ENCODE measurements at regions not wholly inside any gene's neighbourhood (a gene's known extent, or its start where the extent isn't known, plus 50 kb on each side); places are given as distances from the start of the nearest gene placed in this dataset.

DNA sequence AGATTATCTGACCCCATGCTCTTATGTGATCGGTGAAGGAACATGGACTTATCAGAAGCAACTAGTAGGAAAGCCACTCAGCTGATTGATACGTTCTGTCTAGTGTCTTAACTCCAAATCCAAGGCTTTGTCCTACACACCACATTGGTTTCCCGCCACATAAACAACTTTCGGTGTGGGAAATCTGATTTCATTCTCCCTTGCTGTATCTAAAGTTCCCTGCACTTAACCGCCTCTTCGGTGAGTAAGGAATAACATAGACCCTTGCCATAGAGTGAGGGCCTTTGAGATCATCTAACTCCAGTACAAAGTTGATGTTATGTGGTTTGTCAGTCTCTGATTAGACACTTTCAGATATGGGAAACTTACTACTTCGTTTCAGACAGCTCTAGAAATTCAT lies 538.2 kb upstream of the TNP1 start:
- no peak for FAIRE-seq
- TF ChIP-seq, protein P1, sequence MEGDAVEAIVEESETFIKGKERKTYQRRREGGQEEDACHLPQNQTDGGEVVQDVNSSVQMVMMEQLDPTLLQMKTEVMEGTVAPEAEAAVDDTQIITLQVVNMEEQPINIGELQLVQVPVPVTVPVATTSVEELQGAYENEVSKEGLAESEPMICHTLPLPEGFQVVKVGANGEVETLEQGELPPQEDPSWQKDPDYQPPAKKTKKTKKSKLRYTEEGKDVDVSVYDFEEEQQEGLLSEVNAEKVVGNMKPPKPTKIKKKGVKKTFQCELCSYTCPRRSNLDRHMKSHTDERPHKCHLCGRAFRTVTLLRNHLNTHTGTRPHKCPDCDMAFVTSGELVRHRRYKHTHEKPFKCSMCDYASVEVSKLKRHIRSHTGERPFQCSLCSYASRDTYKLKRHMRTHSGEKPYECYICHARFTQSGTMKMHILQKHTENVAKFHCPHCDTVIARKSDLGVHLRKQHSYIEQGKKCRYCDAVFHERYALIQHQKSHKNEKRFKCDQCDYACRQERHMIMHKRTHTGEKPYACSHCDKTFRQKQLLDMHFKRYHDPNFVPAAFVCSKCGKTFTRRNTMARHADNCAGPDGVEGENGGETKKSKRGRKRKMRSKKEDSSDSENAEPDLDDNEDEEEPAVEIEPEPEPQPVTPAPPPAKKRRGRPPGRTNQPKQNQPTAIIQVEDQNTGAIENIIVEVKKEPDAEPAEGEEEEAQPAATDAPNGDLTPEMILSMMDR (IDR thresholded peaks at IDR 0.05; ENCODE audit: insufficient read depth, missing control alignments): no peak

DNA sequence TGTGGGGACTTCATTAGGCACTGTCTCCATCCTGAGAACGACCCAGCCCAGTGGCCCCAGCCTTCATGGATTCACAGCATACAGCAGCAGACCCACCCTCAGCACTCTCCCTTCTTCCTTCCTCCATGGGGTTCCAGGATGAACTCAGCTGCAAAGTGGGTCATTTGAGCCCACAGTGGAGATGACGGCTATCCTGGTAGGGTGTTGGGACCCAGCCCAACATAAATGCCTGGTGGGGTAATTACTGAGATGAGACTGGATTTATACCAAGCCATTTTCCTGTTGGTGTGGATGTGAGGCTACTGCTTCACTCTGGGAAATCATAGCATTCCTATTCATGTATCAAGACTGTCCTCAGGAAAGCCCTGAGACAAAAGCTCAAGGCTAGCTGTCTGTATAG lies 536.7 kb upstream of the TNP1 start:
- DNase-seq (ENCODE audit: insufficient read length, low spot score): no peak
- no peak for FAIRE-seq
- TF ChIP-seq, protein P1 (IDR thresholded peaks at IDR 0.05; ENCODE audit: insufficient read depth, missing control alignments): no peak

More for the DNA sequence above, 538.2 kb upstream of the TNP1 start:
- no peak for DNase-seq (ENCODE audit: insufficient read length, low spot score)

DNA sequence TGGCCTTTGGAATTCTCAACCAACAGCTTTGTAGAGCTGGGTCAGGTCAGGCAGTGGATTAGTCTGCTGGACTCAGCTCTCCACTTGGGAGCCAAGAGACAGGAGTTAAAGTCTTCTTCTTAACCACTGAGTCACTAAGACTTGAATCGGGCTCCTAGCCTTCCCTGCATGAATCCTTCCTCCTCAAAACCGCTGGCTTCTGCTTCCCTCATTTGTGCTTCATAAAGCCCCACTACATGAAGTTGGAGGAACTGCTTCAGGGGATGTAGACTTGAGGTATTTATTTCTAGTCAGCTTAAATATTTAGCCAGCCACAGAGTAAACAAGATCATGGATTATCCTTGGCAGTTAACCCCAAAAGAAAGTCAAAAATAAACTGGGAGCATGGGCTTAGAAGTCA lies 536.3 kb upstream of the TNP1 start:
- DNase-seq (ENCODE audit: insufficient read length, low spot score) (no peak), FAIRE-seq (no peak)
- TF ChIP-seq, protein P1 (IDR thresholded peaks at IDR 0.05; ENCODE audit: insufficient read depth, missing control alignments): no peak

DNA sequence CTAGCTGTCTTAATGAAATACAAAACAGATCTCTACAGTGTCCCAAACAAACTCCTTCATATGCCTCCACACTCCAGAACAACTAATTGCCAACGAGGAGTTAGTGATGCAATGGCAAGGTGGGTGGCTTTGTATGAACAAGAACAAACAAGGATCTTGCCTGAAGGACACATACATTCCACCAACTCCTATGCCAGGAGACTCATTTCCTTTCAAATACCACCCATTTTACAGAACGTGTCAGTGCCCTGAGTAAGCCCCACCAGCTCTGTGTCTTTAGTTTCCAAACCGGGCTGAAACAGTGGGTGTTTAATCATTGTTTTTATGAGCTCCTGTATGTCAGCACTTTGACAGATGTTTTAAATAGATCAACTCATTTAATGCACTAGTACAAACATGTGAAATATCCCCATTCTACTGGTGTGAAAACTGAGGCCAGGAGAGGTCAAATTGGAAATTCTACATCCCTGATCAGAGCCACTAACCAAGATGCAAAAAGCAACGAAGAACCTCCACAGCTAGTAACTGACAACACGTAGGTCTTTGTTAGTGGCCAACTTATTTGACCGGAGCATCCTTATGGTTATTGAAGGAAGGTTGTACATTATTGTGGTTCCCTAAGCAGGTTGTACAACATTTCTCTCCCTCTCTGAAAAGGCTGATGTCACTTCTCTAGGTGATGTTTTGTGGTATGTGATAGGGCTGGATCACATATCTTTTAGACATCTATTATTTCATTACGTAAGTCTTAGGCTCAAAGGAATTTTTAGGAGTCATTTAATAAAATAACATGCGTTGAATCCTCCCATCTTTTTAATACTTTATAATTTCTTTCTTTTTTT lies 534.9 kb upstream of the TNP1 start:
- no peak for FAIRE-seq

DNA sequence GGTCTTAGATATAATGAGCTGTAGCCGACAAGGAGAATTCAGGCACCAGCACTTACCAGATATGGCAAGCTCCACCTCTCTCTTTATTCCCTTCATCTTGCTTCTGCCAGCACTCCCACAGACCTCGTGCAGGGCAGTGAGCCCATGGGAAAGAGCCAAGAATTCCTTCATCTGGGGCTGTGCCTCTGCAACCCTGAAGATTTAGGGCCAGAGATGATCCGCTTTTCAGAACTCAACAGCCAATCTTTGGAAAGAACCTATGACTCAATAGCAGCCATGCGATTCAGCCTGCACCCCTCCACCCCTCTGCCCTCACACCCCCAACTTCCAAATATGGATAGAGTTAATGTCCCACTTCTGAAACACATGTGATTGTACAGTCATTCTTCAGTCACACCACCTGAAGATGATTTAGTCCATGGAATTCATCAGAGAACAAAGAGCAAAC lies 533.7 kb upstream of the TNP1 start:
- DNase-seq (ENCODE audit: insufficient read length, low spot score) (no peak), FAIRE-seq (no peak)
- TF ChIP-seq, protein P1 (IDR thresholded peaks at IDR 0.05; ENCODE audit: insufficient read depth, missing control alignments): no peak

More for the DNA sequence above, 534.9 kb upstream of the TNP1 start:
- no peak for DNase-seq (ENCODE audit: insufficient read length, low spot score)
- TF ChIP-seq, protein P1 (IDR thresholded peaks at IDR 0.05; ENCODE audit: insufficient read depth, missing control alignments): no peak

DNA sequence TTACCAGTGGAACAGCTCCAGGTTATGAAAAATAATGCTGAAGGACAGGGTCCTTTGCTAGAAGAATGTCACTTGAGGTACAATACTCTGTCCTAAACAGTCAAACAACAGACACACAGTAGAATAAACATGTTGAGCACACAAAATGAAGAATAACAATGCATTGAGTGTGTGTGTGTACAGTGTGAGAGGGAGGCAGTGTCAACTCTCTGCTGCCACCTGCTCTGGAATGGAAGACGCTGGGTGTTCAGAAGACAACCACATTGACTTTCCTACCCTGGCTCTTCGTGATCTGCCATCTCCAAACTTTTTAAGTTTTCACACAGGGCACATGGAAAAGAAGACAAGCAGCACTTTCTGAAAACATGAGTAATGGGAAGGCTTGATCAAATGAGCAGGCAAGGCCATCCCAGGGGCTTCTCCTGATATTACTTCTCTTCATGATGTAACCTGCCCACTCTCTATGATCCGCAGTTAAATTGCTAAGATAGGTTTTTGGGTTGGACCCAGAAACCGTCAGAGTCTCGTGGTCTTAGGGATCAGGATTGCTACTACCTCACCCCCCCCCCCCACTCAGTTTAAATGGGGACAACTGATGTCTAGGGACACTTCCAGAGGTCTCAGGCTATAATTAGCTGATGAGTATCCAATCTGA lies 533.2 kb upstream of the TNP1 start:
- FAIRE-seq (no peak), DNase-seq (ENCODE audit: insufficient read length, low spot score) (no peak)
- TF ChIP-seq, protein P1 (IDR thresholded peaks at IDR 0.05; ENCODE audit: insufficient read depth, missing control alignments): no peak
